ENCODE measurements at regions not wholly inside any gene's neighbourhood (a gene's known extent, or its start where the extent isn't known, plus 50 kb on each side); places are given as distances from the start of the nearest gene placed in this dataset.

DNA sequence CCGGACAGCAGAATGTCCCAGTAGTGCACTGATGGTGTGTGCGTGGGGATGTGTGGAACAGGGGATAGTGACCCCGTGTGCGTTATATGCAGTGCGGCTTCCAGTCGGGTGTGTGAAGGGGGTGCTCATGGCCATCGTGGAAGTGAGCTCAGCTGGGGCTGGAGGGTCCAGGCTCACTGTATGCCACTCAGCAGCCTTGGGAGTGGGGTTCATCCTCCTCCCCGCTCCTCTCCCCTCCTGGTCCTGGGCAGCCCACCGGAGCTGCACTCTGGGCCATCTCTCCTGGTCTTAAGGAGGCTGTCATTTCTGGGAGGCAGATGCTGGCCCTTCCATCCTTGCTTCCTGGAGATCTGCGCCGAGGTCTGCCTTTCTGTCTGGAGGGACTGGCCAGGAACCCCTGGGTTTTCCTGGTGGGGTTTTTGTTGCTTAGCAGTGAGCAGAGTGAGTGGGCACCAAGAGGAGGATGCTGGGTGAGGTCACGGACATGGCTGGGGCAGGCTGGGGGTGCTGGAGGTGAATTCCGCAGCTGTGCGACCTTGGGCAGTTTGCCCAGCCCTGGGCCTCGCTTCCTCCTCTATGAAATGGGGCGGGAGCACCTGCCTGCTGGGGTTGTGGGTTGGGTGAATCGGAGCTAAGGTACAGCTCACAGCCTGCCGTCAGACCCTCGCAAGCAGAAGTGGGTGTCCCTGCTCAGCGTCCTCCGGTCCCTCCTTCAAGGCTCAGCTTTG lies 164.1 kb downstream of the SEC14L1 start:
- DNase-seq (ENCODE audit: low spot score), result no peak
- in situ Hi-C loops (cut with HindIII; ENCODE audit: low sequenced_read_pairs), result no loop called here

GRCh38 chr17:77306048-77306789 lies 165.4 kb downstream of the SEC14L1 start:
- DNase-seq (ENCODE audit: low spot score), result no peak
- in situ Hi-C loops (cut with HindIII; ENCODE audit: low sequenced_read_pairs), result no loop called here

GRCh38 chr17:77306790-77307478 lies 166.2 kb downstream of the SEC14L1 start:
- no peak for DNase-seq (ENCODE audit: low spot score)
- in situ Hi-C loops (cut with HindIII; ENCODE audit: low sequenced_read_pairs), result no loop called here

DNA sequence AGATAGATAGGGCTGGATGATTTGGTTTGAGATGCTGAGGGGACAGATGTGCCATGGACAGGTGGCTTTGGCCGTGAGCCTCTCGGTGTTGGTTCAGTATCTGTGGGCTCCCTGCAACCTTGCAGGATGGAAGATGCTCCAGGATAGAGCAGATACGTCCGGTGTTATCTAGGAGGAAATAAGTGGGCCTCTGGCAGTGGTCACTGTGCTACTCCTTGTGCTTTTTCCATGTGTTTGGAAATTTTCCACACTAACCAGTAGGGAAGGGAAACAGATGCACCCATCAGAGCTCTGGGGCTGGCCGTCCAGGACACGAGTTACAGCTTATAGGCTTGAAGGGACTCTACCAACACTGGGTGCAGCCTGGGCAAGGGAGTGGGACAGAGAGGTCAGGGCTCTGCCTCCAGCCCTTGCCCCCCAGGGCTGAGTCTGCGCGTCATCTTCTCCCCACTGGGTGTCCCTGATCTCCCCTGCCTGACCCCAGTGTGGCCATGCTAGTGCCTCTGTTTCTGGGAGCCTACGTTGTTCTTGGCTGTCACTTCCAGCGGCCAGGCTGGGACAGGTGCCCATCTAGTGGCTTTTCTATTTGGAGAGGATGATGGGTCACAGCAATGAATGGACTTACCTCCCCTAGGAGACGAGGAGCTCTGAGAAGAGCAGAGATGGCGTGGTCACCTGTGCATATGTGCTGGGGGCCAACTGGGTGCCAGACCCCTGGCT lies 166.9 kb downstream of the SEC14L1 start:
- in situ Hi-C loops (cut with HindIII; ENCODE audit: low sequenced_read_pairs), result no loop called here
- DNase-seq (ENCODE audit: low spot score), result no peak

- in situ Hi-C loops (cut with HindIII; ENCODE audit: low sequenced_read_pairs), result no loop called here
- no peak for DNase-seq (ENCODE audit: low spot score)
Observed at GRCh38 chr17:77308861-77309726, 168.3 kb downstream of the SEC14L1 start.

DNA sequence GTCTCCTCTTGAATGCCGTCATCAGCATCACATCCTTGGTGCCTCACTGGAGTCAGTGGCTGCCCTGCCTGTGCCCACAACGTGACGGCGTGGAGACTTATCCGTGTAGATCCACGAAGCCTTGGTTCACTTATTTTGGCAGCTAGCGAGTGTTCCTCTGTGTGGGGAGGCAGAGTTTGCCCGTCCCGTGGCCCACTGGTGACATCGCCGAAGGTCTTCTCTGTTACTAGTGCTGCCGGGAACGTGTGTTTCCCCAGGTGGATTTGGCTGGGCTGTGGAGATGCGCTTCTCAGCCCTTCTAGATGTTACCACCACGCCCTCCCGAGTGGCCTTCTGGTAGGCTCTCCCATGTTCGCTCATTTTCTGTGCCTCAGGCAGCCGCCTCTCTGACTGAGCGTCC lies 169.6 kb downstream of the SEC14L1 start:
- in situ Hi-C loops (cut with HindIII; ENCODE audit: low sequenced_read_pairs), result no loop called here
- no peak for DNase-seq (ENCODE audit: low spot score)

DNA sequence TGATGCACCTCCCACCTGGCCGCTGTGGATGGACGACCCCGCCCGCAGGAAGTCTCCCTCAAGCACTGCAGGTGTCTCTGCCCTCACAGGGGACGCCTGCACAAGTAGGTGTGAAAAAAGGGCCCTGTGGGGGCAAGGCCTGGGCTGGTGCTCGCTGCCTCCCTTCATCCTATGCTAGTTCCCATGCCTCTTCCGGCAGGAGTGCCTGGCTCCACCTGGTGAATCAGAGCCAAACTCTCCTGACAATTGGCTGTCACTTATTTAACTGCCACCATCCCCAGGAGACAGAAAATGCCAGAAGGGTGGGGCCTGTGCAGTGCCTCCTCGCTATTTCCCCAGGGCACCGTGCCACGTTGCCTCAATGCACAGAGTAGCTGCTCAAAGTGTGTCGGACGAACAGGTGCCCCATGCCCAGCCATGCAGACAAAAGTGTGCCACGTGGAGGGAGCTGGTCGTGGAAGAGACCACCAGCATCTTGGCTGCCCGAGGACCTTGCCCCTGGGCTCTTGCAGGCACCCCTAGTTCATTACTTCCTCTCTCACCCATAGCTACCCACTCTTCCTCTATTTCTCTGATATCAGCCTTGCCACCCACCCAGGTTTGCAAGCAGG lies 170.7 kb downstream of the SEC14L1 start:
- in situ Hi-C loops (cut with HindIII; ENCODE audit: low sequenced_read_pairs), result no loop called here
- DNase-seq (ENCODE audit: low spot score), result no peak

DNA sequence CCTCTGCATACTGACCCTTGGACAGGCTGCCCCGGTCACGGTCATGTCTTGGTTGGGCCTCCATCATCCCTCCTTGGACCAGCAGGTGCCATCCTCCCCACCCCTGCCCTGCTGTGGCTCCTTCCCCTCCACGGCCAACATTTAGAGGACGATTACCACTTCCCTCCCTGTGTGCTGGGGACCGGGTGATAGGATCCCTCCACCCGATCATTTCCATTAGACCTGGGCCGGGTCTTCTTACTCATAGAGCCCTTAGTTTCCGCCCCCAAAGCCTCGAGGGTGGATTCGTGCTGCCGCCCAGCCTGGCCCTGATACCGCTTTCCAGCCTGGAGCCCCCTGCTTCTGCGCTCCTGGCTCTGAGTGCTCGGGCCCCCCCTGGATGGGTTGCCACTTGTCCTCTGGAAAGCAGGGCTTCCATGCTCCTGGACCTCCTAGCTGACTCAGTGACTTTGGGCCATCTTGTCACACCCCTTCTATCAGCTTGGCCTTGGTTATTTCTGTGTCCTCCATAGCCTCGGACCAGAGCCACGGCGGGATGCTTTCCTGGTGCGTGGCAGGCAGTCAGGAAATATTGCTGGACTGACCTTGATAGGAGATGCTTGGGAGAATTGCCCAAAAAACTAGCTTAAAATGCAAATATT lies 171.4 kb downstream of the SEC14L1 start:
- peak; percentile 71 for DNase-seq (ENCODE audit: low spot score)
- in situ Hi-C loops (cut with HindIII; ENCODE audit: low sequenced_read_pairs), result no loop called here

GRCh38 chr17:77312786-77313599 lies 172.2 kb downstream of the SEC14L1 start:
- DNase-seq (ENCODE audit: low spot score), result peak; percentile 90
- in situ Hi-C loops (cut with HindIII; ENCODE audit: low sequenced_read_pairs), result no loop called here

GRCh38 chr17:77313831-77314230 lies 173.1 kb downstream of the SEC14L1 start:
- in situ Hi-C loops (cut with HindIII; ENCODE audit: low sequenced_read_pairs), result no loop called here
- no peak for DNase-seq (ENCODE audit: low spot score)

- no peak for DNase-seq (ENCODE audit: low spot score)
- in situ Hi-C loops (cut with HindIII; ENCODE audit: low sequenced_read_pairs), result no loop called here
Observed at GRCh38 chr17:77314601-77315000, 173.8 kb downstream of the SEC14L1 start.

- no peak for DNase-seq (ENCODE audit: low spot score)
- in situ Hi-C loops (cut with HindIII; ENCODE audit: low sequenced_read_pairs), result no loop called here
Observed at GRCh38 chr17:77315010-77315409, 174.2 kb downstream of the SEC14L1 start.

DNA sequence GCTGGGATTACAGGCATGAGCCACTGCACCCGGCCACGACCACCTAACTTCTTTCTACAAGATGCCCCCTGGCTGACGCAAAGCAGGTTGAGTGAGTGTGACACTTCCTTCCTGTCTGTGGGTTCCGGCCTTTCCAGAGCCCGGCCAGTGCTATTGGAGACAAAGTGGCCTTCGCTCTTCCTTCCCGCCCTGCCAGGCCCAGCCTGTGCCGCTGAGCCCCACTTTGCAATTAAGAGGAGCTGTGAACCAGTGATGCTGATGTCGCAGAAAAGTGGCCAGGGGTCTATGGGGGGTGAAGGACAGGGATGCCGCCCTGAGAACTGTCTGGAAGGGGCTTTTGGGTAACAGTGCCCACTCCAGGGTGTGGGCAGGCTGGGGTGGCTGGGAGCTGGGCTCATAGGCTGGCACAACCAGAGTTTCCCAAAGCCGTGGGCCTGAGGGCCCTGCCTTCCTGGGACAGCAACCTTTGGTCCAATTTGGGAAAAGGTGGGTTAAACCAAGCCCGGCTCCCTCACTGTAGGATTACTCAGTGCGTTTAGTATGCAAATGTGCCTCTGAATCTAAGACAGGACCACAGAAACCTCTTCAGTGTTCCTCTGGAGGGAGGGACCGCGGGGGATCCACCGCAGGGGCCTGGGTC lies 174.9 kb downstream of the SEC14L1 start:
- in situ Hi-C loops (cut with HindIII; ENCODE audit: low sequenced_read_pairs), result no loop called here
- DNase-seq (ENCODE audit: low spot score), result no peak

GRCh38 chr17:77316191-77316641 lies 175.4 kb downstream of the SEC14L1 start:
- no peak for DNase-seq (ENCODE audit: low spot score)
- in situ Hi-C loops (cut with HindIII; ENCODE audit: low sequenced_read_pairs), result no loop called here

DNA sequence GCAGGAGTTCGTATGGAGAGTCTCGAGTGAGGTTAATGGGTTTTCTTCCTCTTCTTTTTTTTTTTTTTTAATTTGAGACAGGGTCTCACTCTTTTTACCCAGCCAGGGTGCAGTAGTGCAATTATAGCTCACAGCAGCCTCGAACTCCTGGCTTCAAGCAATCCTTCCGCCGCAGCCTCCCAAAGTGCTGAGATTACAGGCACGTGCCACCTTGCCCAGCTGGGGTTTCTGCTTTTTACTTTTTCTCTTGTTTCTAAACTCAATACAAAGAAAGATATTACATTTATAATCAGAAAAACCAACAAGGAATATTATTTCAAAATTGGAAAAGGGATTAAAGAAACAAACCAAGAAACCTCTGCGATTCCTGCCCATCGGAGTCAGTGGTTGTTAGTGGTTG lies 175.9 kb downstream of the SEC14L1 start:
- in situ Hi-C loops (cut with HindIII; ENCODE audit: low sequenced_read_pairs), result no loop called here
- no peak for DNase-seq (ENCODE audit: low spot score)

GRCh38 chr17:77317091-77317750 lies 176.5 kb downstream of the SEC14L1 start:
- DNase-seq (ENCODE audit: low spot score), result no peak
- in situ Hi-C loops (cut with HindIII; ENCODE audit: low sequenced_read_pairs), result no loop called here

Measured in G401 (cell line).